ENCODE measurements at regions not wholly inside any gene's neighbourhood (a gene's known extent, or its start where the extent isn't known, plus 50 kb on each side); places are given as distances from the start of the nearest gene placed in this dataset.
A peak's percentile ranks its signal among the peaks of the same experiment; 100 is the strongest.

DNA sequence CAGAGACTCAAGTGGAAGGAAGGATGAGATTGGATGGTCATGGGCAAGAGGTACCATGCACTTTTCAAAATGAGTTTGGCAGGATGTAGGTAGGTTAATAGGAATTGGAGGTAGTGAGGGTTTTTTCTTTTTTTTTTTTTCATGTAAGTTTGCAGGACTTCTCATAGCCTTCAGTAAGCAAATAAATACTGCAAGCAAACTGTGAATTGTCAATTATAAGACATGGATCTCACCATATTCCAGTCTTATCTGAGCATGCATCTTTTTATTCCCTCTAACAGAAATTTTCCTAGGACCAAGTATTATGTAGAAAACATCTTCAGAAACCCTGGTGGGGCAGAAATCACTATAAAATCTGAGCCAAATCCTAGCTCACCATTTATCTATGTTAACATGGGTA is 584.6 kb upstream of the CDH5 start:
- H3K79me1 ChIP-seq (ENCODE audit: low read depth in 1 of 2, low read length in 2 of 2) = no peaks in the 10 kb centered on the region
- DNase-seq (no peak), ATAC-seq (ENCODE audit: low read depth) (no peak)
- no peak overlapping the region for H3K23ac ChIP-seq (ENCODE audit: low read depth, low read length)
- H3K18ac ChIP-seq (ENCODE audit: low read depth, low read length) = peak overlapping the region; percentile 43; the same call in 1 of the 2 replicates
- H2BK20ac ChIP-seq (ENCODE audit: low read depth, low read length) = no peak overlapping the region
- H3K9me3 ChIP-seq (ENCODE audit: control insufficient read depth, insufficient read depth, low read length) = peaks cover 3% of the 10 kb centered on the region; the same call in 1 of the 2 replicates
- no peak overlapping the region for H3K14ac ChIP-seq (replicated peaks; ENCODE audit: low read depth, low read length)
- H4K5ac ChIP-seq (ENCODE audit: low read depth, low read length) = no peak overlapping the region
- no peak overlapping the region for H3K56ac ChIP-seq (ENCODE audit: extremely low read depth, insufficient read depth, low read length)
- no peak overlapping the region for H2AK5ac ChIP-seq (ENCODE audit: low read depth, low read length)
- dilution Hi-C loops (cut with HindIII; ENCODE audit: low sequenced_read_pairs, unreplicated experiment) = no loop called here
- H3K4me2 ChIP-seq (ENCODE audit: low read depth, low read length) = no peak overlapping the region
- no peak overlapping the region for H3K9ac ChIP-seq (ENCODE audit: low read depth, low read length)
- peaks cover 8% of the 10 kb centered on the region; the same call in 1 of the 2 replicates for H3K4me1 ChIP-seq (ENCODE audit: control insufficient read depth, insufficient read depth, low read length)
- peaks cover 7% of the 10 kb centered on the region for H3K27me3 ChIP-seq (ENCODE audit: control insufficient read depth, insufficient read depth, low read length)
- no peak overlapping the region for H2BK120ac ChIP-seq (ENCODE audit: low read depth, low read length)
- no peak overlapping the region for H3K27ac ChIP-seq (ENCODE audit: insufficient read depth, low read length)
- POLR2A ChIA-PET (ENCODE audit: unreplicated experiment) = no interaction called here
- H2BK15ac ChIP-seq (ENCODE audit: low read depth, low read length) = no peak overlapping the region
- no peak overlapping the region for H2AFZ ChIP-seq (replicated peaks; ENCODE audit: low read length, poor library complexity)
- no peak overlapping the region for H2BK5ac ChIP-seq (ENCODE audit: low read depth, low read length, poor library complexity, severe bottlenecking)
- no peaks in the 10 kb centered on the region for H4K20me1 ChIP-seq (ENCODE audit: insufficient read depth, low read length)
- H4K8ac ChIP-seq (ENCODE audit: low read depth in 2 of 2, low read length in 2 of 2) = no peak overlapping the region
- no peaks in the 10 kb centered on the region for H3K36me3 ChIP-seq (ENCODE audit: control insufficient read depth, insufficient read depth, low read length)
- CTCF ChIA-PET = no interaction called here
- no peak overlapping the region for H4K91ac ChIP-seq (ENCODE audit: insufficient read depth, low read depth, low read length)
- H3K4ac ChIP-seq (ENCODE audit: low read depth, low read length) = no peak overlapping the region
- in situ Hi-C loops (cut with MboI; ENCODE audit: low sequenced_read_pairs) = no loop called here
- no TSS peak for BruUV-seq (replicated peaks)
- intact Hi-C loops (cut with micrococcal nuclease) = no loop called here
- TF ChIP-seq, protein P1, sequence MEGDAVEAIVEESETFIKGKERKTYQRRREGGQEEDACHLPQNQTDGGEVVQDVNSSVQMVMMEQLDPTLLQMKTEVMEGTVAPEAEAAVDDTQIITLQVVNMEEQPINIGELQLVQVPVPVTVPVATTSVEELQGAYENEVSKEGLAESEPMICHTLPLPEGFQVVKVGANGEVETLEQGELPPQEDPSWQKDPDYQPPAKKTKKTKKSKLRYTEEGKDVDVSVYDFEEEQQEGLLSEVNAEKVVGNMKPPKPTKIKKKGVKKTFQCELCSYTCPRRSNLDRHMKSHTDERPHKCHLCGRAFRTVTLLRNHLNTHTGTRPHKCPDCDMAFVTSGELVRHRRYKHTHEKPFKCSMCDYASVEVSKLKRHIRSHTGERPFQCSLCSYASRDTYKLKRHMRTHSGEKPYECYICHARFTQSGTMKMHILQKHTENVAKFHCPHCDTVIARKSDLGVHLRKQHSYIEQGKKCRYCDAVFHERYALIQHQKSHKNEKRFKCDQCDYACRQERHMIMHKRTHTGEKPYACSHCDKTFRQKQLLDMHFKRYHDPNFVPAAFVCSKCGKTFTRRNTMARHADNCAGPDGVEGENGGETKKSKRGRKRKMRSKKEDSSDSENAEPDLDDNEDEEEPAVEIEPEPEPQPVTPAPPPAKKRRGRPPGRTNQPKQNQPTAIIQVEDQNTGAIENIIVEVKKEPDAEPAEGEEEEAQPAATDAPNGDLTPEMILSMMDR (conservative IDR thresholded peaks at IDR 0.05; ENCODE audit: low read depth, low read length) = no peak
- TF ChIP-seq CEBPB (IDR thresholded peaks at IDR 0.05; ENCODE audit: low read depth, low read length) = no peak
- TF ChIP-seq MAFK (IDR thresholded peaks at IDR 0.05; ENCODE audit: low read depth, low read length) = no peak
- no peak for TF ChIP-seq RCOR1 (IDR thresholded peaks at IDR 0.05; ENCODE audit: insufficient replicate concordance, low read length)
- TF ChIP-seq, protein P2, sequence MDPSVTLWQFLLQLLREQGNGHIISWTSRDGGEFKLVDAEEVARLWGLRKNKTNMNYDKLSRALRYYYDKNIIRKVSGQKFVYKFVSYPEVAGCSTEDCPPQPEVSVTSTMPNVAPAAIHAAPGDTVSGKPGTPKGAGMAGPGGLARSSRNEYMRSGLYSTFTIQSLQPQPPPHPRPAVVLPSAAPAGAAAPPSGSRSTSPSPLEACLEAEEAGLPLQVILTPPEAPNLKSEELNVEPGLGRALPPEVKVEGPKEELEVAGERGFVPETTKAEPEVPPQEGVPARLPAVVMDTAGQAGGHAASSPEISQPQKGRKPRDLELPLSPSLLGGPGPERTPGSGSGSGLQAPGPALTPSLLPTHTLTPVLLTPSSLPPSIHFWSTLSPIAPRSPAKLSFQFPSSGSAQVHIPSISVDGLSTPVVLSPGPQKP (IDR thresholded peaks at IDR 0.05; ENCODE audit: borderline replicate concordance, low read depth, low read length) = no peak
- TF ChIP-seq, protein P3, sequence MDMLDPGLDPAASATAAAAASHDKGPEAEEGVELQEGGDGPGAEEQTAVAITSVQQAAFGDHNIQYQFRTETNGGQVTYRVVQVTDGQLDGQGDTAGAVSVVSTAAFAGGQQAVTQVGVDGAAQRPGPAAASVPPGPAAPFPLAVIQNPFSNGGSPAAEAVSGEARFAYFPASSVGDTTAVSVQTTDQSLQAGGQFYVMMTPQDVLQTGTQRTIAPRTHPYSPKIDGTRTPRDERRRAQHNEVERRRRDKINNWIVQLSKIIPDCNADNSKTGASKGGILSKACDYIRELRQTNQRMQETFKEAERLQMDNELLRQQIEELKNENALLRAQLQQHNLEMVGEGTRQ (IDR thresholded peaks at IDR 0.05; ENCODE audit: low read depth, low read length) = no peak
- TF ChIP-seq FOS (IDR thresholded peaks at IDR 0.05; ENCODE audit: low read depth, low read length) = no peak
- no peak for TF ChIP-seq MXI1 (IDR thresholded peaks at IDR 0.05; ENCODE audit: borderline replicate concordance, low read depth, low read length)
- no peak for TF ChIP-seq BHLHE40 (IDR thresholded peaks at IDR 0.05; ENCODE audit: low read depth, low read length)
- no peak for TF ChIP-seq POLR2A (IDR thresholded peaks at IDR 0.05; ENCODE audit: low read depth, low read length)
- no peak for TF ChIP-seq RAD21 (IDR thresholded peaks at IDR 0.05; ENCODE audit: low read length)
- H3K4me3 ChIP-seq (ENCODE audit: insufficient read depth, low read depth, low read length) = no peak overlapping the region
- no peaks in the 10 kb centered on the region for H3K9me1 ChIP-seq (ENCODE audit: insufficient read depth, low read length)
- H2AK9ac ChIP-seq (replicated peaks; ENCODE audit: low read depth, low read length, poor library complexity) = no peak overlapping the region
